ENCODE measurements at regions not wholly inside any gene's neighbourhood (a gene's known extent, or its start where the extent isn't known, plus 50 kb on each side); places are given as distances from the start of the nearest gene placed in this dataset.

DNA sequence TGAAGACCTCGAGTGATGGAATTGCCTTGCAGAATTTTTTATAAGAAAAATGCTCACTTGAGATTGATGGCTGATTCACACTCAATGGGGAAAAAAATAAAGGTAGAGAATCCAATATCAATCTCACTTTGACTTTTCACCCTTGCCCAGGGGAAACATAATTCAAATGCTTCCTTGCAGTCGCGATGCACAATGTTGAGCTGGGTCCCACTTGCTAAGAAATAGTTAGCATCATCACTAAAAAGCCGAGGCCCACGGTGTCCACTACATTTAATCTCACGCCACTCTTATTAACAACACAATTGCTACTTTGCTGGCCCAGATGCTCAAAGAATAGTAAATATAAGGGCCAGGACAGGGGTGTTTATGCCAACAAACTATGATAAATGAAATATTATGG is 223.4 kb downstream of the SPTSSA start:
- no peak for DNase-seq

DNA sequence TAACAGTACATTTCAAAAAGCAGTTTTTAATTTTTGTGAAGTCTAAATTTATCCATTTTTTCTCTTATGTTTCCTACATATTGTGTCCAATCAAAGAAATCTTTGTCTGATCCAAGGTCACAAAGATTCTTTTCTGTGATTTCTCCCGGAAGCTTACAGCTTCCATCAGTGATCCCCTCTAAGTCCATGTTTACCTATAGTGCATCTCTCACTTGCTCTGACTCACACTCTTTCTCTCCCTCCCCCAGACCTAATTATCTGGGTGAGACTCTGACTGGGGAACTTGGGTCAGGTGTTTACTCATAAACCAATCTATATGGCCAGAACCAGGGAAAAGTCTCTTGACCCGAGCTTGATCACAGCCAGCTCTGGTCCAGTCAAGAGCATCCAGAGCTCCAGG is 224.4 kb downstream of the SPTSSA start:
- no peak for DNase-seq

DNA sequence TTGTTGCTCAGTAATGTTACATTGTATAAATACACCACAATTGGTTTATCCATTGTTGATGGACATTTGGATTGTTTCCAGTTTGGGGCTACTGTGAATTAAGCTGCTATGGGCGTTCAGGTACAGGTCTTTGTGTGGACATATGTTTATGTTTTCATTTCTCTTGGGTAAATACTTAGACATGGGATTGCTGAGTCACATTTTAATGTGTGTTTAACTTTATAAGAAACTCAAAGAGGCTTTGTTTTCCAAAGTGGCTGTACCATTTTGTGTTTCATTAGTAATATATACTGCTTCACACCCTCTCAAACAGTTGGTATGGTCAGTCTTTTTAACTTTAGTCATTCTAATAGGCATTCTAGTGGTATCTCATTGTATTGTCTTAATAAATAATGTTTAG is 225.0 kb downstream of the SPTSSA start:
- DNase-seq = no peak

DNA sequence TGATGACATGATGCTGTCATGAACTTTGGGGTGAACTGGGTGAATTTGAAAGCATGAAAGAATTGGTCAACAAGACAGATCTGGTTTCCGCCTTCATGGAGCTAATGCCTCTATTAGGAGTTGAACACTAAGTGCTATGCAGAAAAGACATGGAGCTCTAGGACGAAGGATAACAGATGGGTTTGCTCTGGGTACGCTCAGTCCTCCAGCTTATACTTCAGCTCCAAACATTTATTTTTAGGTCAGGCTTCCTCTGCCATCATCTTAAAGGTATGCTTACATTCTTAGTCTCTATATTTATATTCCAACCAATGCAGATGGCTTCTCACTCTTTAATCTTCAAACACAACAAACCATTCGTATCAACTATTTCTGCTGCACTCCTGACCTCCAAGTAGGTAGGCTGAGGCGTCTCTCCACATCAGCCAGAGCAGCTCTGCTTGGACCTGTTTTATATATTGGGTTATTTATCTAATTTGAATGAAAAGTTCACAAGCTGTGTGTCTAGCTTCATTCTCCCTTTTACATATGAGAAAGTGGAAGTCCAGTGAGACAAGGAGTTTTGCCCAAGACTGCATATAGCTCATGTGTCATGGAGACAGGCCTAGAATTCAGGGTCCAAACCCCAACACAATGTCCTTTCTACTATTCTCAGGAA is 226.3 kb downstream of the SPTSSA start:
- DNase-seq = no peak

DNA sequence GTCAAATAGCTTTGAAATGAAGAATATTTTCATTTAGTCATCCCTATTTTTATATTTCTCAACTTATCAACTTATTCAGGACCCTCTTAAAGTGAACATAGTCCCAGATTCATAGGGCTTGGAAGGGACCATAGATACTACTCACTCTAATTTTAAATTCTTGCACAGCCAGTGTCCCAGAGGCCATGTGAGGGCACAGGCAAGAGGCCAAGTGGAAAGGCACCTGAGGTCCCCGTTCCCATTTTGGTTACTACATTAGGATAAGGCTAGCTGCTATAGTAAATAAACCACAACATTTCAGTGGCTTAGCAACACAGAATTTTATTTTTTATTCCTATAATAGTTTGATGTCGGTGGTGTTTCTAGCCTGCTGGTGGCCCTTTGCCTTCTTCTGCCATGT is 227.8 kb downstream of the SPTSSA start:
- DNase-seq = no peak

DNA sequence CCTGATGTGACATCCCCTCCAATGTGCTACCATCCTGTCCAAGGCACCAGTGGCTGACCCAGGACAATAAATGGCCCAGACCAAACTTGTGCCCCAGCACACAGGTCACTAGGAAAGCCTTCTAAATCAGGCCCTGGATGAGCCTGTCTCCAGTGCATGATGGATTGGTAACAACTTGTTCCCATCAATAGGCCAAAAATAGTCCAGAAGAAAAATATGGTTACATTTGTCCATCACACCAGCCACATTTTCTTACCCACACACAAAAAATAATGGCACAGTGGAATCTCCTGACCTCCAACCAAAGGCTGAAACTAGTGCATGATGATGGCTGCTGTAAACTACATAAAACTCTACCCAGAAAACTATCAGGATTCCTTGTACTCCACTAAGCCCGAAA is 228.4 kb downstream of the SPTSSA start:
- no peak for DNase-seq

DNA sequence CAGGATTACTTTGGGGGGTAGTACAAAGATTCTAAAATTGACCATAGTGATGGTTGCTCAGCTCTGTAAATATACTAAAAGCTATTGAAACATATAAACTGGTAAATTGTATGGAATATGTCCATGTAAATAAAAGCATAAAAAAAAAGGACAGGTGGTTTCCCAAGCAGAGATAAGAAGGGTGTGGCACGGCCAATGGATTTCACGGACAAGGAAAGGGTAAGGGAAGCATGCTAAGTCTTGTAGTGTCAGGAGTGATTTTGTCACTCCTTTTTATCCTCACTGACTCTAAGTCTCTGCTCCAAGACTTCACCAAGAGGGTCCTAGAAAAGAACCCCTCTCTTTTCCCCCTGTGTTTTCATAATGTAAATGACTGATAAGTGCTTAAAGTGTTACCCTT is 229.2 kb downstream of the SPTSSA start:
- no peak for DNase-seq

DNA sequence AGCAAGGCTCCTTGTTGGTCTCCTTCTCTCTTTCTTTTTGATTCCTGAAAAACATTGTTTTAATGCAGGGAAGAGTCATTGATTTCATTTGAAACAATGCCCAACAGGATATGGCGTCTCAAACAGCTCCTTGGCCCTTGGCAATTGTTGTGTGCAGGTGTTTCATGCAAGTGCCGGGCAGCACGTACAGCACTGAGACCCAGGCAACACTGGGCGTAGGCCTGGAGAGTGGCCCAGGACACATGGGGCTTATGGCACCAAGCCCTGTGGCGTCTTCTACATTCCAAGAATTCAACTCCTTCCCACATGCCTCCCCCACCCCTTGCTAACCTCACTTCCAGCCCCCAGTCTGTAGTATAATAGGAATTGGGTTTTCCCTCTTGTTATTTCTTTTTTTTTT is 230.4 kb downstream of the SPTSSA start:
- DNase-seq = no peak

DNA sequence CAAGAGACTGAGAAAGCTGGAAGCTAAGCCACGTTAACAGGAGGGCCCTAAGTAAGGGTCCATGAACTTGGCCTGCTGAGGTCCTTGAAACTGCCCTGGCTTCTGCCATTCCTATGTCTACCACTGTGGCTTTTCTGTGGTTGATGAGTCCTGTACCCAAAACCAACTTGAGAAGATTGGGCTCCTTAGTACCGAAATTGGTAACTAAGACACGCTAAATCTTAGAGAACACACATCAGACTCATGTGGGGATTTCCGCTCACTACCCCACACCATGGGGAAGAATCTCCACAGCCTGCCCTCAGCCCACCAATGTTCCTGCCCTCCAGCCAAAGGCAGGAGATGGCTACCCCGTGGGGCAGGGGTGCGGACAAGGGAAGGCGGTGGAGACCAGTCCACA is 232.9 kb downstream of the SPTSSA start:
- DNase-seq = no peak

DNA sequence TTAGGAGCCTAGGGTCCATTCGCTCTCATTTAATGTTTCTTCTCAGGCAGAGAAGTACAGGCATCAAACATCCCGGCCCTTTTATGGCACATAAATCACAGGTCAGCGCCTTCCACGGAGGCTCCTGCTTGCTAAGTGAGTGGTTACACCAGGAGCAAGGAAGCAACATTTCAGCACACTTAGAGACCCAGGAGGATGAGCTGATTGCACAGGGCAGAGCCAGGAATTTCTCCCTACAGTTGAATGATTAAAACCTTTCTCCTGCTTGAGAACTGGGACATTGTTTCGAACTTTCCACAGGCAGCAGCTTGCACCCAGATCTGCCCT is 233.4 kb downstream of the SPTSSA start:
- DNase-seq = no peak

DNA sequence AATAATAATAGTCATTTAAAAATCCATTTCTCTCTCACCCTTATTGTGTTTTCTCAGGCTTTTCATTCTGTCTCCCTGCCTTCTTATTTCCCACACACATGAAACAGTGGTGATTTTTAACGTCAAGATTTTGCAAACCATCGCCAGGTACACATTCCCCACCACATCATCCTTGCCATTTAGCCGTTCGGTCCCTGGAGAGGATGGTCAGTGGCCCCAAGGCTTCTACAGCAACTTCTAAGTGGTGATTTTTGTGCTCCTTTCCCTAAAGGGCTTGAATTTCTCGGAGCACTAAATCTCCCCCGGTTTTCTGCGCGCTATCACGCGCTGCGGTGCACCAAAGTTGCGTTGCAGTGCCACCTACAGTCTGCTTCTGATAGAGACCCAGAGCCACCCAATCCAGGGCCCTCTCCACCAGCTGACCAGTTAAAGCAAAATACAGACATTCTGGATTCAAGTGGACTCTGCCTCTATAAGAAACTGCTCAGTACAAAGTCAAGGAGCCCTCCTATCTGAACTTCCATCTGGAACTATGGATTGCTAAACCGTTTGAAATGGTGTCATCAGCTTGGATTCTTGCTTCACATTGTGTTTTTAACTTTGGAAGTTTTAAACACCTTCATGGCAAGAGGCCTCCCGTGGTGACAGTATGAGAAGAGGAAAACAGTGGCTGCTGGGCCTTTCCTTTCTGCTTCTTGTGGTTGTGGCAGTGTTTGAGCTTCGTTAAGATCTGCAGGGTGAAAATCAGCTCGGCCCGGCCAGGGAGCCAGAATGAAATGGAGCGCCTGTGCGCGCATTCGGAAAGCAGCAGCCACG is 234.0 kb downstream of the SPTSSA start:
- peak; percentile 43 for DNase-seq

DNA sequence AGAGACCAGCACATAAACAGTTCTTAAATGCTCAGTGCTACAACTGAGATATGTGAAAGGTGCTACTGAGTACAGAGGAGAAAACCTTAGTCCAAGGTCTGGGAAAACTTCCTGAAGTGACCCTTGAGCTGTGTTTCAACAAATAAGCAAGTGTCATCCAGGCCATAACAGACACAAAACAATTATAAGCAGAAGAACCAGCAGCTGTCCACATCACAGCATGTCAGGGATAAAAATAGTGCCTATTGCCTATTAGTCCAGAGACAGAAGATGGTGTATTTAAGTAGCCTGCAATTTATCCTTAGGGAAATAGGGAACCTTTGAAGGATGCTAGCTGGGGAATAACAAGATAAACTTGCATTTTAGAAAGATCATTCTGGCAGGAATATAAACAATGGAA is 237.8 kb downstream of the SPTSSA start:
- no peak for DNase-seq

DNA sequence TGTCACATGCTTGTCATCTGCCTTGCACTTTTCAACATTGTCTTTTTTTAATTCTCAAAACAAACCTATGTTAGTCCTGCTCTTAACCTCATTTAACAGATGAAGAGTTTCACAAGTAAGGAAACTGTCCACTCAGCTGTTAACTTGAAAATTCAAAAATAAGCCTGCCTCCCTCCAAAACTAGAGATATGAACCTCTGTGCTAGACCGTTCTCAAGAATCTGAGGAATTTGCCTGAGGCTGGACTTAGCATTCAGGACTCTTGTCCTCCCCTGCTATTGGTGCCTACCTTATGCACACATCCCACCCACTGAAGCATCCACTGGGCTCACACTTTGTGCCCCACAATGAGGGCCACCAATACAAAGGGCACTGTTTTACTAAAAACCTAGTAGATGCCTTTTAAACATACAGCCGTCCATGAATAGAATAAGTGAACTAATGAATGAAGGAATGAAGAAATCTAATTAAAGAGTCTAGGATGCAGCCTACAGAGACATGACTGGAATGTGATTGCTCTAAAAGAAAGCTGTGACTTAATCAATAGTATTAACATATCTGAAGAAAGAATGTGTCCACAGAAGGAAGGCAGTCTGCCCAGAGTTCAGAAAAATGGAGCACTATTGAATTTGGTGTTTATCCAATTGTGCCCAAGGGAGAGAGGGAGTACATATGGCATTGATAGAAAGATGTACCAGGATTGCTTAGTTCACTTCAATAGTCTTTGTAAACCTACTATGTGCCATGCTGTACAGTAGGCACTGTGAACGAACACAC is 238.5 kb downstream of the SPTSSA start:
- DNase-seq = no peak

DNA sequence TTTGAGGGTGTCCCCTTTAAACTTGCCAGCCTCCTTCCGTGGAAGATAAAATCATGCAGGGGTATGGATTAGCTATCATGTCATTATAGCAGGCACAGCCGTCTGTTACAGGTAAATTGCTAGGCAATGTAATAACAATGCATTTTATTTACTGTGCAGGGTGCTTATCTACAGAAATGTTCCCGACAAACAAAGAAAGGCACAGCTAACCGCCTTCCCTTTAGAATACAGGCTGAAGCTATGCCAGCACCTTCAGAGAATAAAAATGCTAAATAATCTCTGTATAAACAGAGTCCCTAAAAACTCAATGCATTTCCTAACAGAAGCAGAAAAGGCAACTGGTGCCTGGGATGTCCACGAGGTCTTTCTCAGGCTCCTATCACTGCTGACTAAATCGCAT is 239.2 kb downstream of the SPTSSA start:
- no peak for DNase-seq

DNA sequence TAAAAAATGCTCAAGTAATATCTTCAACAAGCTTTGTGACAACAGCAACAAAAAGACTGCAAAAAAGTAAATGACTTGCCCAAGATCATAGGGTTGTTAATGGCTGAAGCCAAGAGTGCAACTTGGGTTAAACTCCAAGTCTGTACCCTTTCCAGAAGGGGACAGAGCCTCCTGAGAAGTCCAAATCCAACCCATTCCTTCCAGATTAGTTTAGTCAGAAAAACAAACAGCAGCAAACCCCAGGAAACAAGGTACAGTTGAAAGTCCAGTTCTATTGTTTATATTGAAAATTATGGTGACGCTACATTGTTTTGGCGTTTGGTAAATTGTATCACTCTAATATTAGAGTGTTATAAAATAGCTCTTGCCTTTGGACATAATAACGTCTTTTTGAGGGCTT is 239.9 kb downstream of the SPTSSA start:
- DNase-seq = no peak

DNA sequence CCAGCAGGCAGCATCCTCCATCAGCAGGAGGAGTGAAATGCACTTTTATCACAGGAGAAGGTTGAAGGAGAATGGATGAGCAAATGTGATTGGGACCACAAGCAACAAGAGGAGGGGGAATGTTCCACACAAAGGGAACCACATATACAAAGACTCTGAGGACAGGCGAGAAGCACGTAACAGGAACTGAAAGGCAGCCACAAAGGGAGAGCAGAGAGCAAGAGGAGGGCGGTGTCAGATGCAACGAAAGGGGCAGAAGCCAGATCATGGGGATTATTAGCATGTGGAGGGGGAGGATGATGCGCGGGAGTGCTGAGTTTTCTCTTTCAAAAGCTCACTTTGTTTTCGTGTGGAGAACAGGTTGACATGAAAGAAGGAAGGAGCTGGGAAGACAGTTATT is 241.1 kb downstream of the SPTSSA start:
- no peak for DNase-seq

DNA sequence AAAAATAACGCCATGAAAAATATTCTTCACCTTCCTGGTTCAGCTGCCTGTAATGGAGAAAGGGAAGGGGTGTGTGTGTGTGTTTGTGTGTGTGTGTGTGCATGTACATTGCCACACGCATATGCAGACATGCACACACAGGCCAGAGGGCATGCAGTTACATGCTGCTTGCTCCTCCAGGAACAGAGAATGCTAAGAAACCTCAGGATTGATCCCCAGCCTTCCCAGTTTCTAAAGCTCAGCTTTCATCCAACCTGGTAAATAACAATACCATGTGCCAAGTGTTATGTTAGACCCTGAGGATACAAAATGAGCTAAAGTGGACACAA is 241.7 kb downstream of the SPTSSA start:
- DNase-seq = no peak

DNA sequence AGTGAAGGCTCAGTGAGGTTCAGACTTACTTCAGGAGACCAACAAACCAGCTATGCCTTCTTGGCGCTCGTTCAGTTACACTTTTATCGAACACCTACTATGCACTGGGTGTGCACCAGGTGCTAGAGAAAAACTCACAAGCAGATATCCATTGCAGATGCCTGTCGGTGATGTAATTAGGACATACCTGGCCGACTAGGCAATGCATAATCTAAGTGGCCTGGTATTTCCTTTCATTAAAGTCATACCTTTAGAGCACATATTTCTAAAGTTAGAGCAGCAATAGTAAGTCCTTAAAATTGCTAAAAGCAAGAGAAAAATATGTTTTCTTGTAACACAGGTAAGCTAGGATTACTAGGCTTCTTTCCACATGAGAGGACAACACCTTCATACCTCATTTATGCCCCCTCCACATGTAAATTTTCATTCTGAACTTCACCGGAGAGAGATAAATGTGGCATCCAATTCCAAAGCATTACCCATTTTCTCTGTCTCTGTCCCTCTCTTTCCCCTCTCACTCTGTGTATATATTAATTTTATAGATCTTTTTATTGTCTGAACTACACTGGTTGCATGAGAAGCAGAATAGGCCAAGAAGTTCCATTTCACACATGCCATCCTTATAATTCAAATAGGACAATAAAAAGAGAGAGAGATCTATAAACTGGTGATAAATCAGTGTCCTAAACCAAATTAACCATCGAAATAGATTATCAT is 242.2 kb downstream of the SPTSSA start:
- DNase-seq = no peak

DNA sequence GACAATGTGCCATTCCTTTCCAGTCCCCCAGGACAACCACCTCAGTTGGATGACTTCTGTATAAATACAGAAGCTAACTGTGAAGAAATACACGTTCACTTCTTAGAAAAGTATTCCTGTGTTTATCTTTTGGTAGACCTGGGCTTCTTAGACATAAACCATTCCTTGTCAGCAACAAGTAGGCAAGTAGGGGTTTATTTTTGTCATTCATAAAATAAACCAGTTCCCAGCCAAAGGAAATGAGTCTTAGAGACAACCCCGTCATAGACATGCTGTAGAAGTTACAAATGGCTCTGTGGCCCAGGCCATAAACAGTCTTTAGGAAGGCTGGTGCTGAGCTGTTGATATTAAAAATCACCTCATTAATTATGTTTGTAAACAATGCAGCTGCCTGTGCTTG is 243.2 kb downstream of the SPTSSA start:
- no peak for DNase-seq

DNA sequence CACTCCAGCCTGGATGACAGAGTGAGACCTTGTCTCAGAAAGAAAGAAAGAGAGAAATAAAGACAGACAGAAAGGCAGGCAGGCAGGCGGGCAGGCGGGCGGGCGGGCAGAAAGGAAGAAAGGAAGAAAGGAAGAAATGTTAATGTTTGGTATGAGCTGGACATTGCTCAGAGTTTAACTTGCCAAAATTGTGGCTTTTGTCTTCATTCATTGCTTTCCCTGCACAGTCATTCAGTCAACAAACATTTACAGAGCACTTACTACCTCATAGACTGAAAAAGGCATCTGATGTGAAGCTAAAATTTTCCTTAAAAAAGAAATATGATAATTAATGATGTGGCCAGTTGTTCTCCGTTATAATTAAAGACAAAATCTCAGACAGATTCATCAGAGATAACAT is 247.1 kb downstream of the SPTSSA start:
- no peak for DNase-seq

DNA sequence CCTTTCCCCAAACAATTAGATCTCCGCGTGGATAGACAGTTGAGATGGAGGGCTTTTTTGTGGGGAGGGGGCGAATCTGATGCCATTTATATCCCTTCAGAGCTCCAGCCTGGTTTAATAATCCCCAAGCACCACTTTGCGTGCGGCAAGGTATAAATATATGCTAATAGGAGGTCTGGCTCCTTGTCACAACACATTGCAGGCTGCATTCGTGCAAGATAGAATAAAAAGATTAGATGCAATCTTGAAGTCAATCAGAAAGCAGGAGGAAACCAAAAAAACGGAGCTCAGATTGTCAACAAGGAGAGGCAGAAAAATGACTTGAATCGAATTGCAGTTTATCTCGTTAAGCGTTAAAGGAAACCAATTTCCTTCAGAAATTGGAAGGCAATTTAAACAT is 248.7 kb downstream of the SPTSSA start:
- no peak for DNase-seq

DNA sequence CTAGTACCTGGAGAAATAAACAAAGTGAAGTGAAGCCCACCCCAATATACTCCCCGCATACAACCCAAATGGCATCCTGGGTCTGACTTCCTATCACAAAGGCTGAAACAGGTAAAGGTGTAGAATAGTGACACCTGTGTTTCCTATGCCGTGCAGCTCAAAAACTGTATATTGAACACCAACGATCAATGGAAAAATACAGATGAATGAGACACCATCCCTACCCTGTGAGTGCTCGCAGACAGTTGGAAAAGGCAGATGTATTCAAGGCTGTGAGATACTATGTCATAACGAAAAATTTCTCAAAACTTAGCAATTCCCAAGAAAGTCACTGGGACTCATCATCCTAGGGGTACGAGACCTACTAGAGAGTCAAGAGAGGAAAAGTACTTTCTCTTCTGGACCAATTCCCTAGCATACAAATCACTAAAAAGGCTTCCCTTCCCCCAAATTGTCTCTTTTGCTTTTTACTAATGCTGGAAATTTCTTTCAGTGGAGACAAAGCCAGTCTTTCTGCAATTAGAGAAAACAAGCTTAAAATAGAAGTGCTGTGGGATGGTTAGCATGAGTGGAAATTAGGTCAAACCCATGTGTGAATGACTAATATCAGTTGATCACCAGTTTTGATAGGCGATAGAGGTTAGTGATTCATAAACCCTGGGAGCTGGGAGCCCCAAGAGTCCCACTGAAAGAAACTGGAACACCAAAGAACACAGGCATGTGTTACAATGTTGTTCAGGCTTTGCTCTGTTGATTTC is 249.7 kb downstream of the SPTSSA start:
- DNase-seq = peak; percentile 45

DNA sequence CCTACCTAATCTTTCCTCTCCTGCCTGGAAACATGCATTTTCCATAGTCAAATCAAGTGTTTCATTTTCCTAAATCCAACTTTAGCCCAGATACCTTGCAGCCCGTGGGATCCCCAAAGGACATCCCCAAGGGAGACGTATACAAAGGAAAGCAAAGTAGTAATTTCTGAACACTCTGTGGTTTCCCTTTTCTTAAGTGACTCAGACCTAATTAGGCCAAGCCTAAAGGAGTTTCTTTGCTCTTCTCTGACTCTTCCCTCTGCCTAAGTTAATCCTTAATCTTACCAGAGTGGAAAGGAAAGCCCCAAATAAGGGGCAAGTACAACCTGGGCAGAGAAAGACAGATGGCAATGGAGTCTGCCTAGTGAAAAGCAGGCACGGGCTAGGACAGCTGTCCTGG is 250.3 kb downstream of the SPTSSA start:
- peak; percentile 16 for DNase-seq

All from inflammatory macrophage treated with lipopolysaccharide for 4 hours (primary cell).